Right lobe of liver (tissue), 4 donors: ENCODE measurements at regions not wholly inside any gene's neighbourhood (a gene's known extent, or its start where the extent isn't known, plus 50 kb on each side); places are given as distances from the start of the nearest gene placed in this dataset.

Source experiments
- CTCF ChIP-seq, 4 donors: fragments of 200-600 bp in 3 of 4; fragments of 450-650 bp in 1 of 4; IDR thresholded peaks; one replicate each; pipeline versions ENCODE4 v1.5.1 to v1.8.0; 2016 to 2022; ENCODE audit warnings: antibody characterized with exemption in 4 of 4, mild to moderate bottlenecking in 2 of 4
- POLR2A ChIP-seq: fragments of 450-650 bp; IDR thresholded peaks from one replicate; pipeline ENCODE4 v1.6.1; 2017; ENCODE audit warnings: antibody characterized with exemption, mild to moderate bottlenecking
- donor health status: DM: no; HTN: no; CAD: no.
- donor health status: DM: no; HTN: no; CAD: no.
- donor health status: DM: no; HTN: yes; CAD: no.

- no peak for TF ChIP-seq POLR2A
- peak in 2 of 4 donors; percentile 16 for TF ChIP-seq CTCF (IDR thresholded peaks at IDR 0.05)
These were observed 109.5 kb upstream of the VCX3A start for GRCh38 chrX:6644411-6644810.
